IMR-90 (cell line): ENCODE measurements at regions not wholly inside any gene's neighbourhood (a gene's known extent, or its start where the extent isn't known, plus 50 kb on each side); places are given as distances from the start of the nearest gene placed in this dataset.

Source experiments
- ATAC-seq: fragments of 200-7000 bp; cut with Tn5 transposase; 2 replicates; pipeline ENCODE4 v1.9.1; 2020; ENCODE audit warnings: low read depth, mild to moderate bottlenecking, moderate library complexity
- BruUV-seq: library from RNA; stranded (reverse); fragments of 400-500 nt; replicated peaks from 2 replicates; lab custom pipeline; 2021; lab: Mats Ljungman, UMichigan
- CTCF ChIA-PET: fragments of 300-600 bp; formaldehyde crosslinking; extraction: SDS; loops from one replicate; lab custom pipeline; 2021; ENCODE audit warnings: antibody characterized with exemption; lab: Yijun Ruan, JAX
- POLR2A ChIA-PET: fragments of 300-600 bp; sonication (Branson Sonifier 250); formaldehyde crosslinking; loops from one replicate; lab custom pipeline; 2022; ENCODE audit warnings: antibody characterized with exemption; ENCODE audit not compliant: unreplicated experiment; lab: Charles Lee
- DNase-seq: peaks from one replicate; pipeline ENCODE4 v3.0.0; 2013
- H2AFZ ChIP-seq: replicated peaks from 2 replicates; pipeline ENCODE3; 2013; ENCODE audit warnings: low read length, mild to moderate bottlenecking; ENCODE audit not compliant: poor library complexity
- H2AK5ac ChIP-seq: 2 replicates; pipeline ENCODE4 v1.6.1; 2013; ENCODE audit warnings: low read depth, low read length, inconsistent platforms
- H2AK9ac ChIP-seq: replicated peaks from 2 replicates; pipeline ENCODE3; 2013; ENCODE audit warnings: mild to moderate bottlenecking, low read depth, low read length, moderate library complexity; ENCODE audit not compliant: poor library complexity
- H2BK120ac ChIP-seq: 2 replicates; pipeline ENCODE4 v1.6.1; 2013; ENCODE audit warnings: low read depth, low read length, inconsistent platforms
- H2BK15ac ChIP-seq: 3 replicates; pipeline ENCODE4 v1.6.1; 2013; ENCODE audit warnings: low read depth, low read length, inconsistent platforms
- H2BK20ac ChIP-seq: 2 replicates; pipeline ENCODE4 v1.6.1; 2013; ENCODE audit warnings: low read depth, mild to moderate bottlenecking, inconsistent platforms, low read length, moderate library complexity
- H2BK5ac ChIP-seq: 2 replicates; pipeline ENCODE4 v1.6.1; 2013; ENCODE audit warnings: mild to moderate bottlenecking, low read depth, low read length, inconsistent platforms; ENCODE audit not compliant: poor library complexity, severe bottlenecking
- H3K14ac ChIP-seq: replicated peaks from 2 replicates; pipeline ENCODE4 v1.6.1; 2013; ENCODE audit warnings: low read depth, low read length, inconsistent platforms
- H3K18ac ChIP-seq: 2 replicates; pipeline ENCODE4 v1.6.1; 2013; ENCODE audit warnings: low read depth, low read length, control low read depth
- H3K23ac ChIP-seq: 2 replicates; pipeline ENCODE4 v1.6.1; 2013; ENCODE audit warnings: low read depth, low read length, inconsistent platforms
- H3K27ac ChIP-seq: 2 replicates; pipeline ENCODE4 v1.5.1; 2013; ENCODE audit warnings: mild to moderate bottlenecking, control low read depth, low read length; ENCODE audit not compliant: insufficient read depth
- H3K27me3 ChIP-seq: 2 replicates; pipeline ENCODE4 v1.6.1; 2013; ENCODE audit warnings: low read length; ENCODE audit not compliant: control insufficient read depth, insufficient read depth
- H3K36me3 ChIP-seq: 2 replicates; pipeline ENCODE4 v1.6.1; 2013; ENCODE audit warnings: low read length, mixed read lengths; ENCODE audit not compliant: control insufficient read depth, insufficient read depth
- H3K4ac ChIP-seq: 2 replicates; pipeline ENCODE4 v1.6.1; 2013; ENCODE audit warnings: low read depth, low read length, inconsistent platforms
- H3K4me1 ChIP-seq: 2 replicates; pipeline ENCODE4 v1.6.1; 2013; ENCODE audit warnings: low read length, mixed read lengths; ENCODE audit not compliant: control insufficient read depth, insufficient read depth
- H3K4me2 ChIP-seq: 2 replicates; pipeline ENCODE4 v1.6.1; 2013; ENCODE audit warnings: low read depth, mild to moderate bottlenecking, control low read depth, low read length, moderate library complexity
- H3K4me3 ChIP-seq: 2 replicates; pipeline ENCODE4 v1.5.1; 2013; ENCODE audit warnings: low read depth, mild to moderate bottlenecking, control low read depth, low read length, moderate library complexity; ENCODE audit not compliant: insufficient read depth
- H3K56ac ChIP-seq: 2 replicates; pipeline ENCODE4 v1.6.1; 2013; ENCODE audit warnings: low read length, inconsistent platforms; ENCODE audit not compliant: insufficient read depth; ENCODE audit errors: extremely low read depth
- H3K79me1 ChIP-seq, 2 experiments: 2 replicates each; pipeline ENCODE4 v1.6.1; 2013; ENCODE audit warnings: low read length in 2 of 2, inconsistent platforms in 1 of 2, low read depth in 1 of 2
- H3K9ac ChIP-seq: 2 replicates; pipeline ENCODE4 v1.6.1; 2013; ENCODE audit warnings: low read depth, low read length, control low read depth
- H3K9me1 ChIP-seq: 2 replicates; pipeline ENCODE4 v1.6.1; 2013; ENCODE audit warnings: low read length, inconsistent platforms; ENCODE audit not compliant: insufficient read depth
- H3K9me3 ChIP-seq: 2 replicates; pipeline ENCODE4 v1.6.1; 2013; ENCODE audit warnings: low read length; ENCODE audit not compliant: control insufficient read depth, insufficient read depth
- H4K20me1 ChIP-seq: 2 replicates; pipeline ENCODE4 v1.6.1; 2013; ENCODE audit warnings: low read length, inconsistent platforms; ENCODE audit not compliant: insufficient read depth
- H4K5ac ChIP-seq: 2 replicates; pipeline ENCODE4 v1.6.1; 2013; ENCODE audit warnings: mild to moderate bottlenecking, low read depth, low read length, control low read depth
- H4K8ac ChIP-seq, 2 experiments: 2 replicates each; pipeline ENCODE4 v1.6.1; 2013; ENCODE audit warnings: low read depth in 2 of 2, low read length in 2 of 2, control low read depth in 1 of 2, inconsistent platforms in 1 of 2
- H4K91ac ChIP-seq: 2 replicates; pipeline ENCODE4 v1.6.1; 2013; ENCODE audit warnings: low read depth, low read length, inconsistent platforms; ENCODE audit not compliant: insufficient read depth
- CEBPB ChIP-seq: IDR thresholded peaks from 2 replicates; pipeline ENCODE4 v1.6.1; 2012; ENCODE audit warnings: low read depth, low read length, improper control_type of control experiment
- FOS ChIP-seq: fragments of 150-350 bp; IDR thresholded peaks from 2 replicates; pipeline ENCODE4 v1.6.1; 2016; ENCODE audit warnings: low read depth, low read length
- MAZ ChIP-seq: IDR thresholded peaks from 2 replicates; pipeline ENCODE4 v1.6.1; 2012; ENCODE audit warnings: low read depth, mild to moderate bottlenecking, low read length, improper control_type of control experiment, moderate library complexity, borderline replicate concordance
- MXI1 ChIP-seq: IDR thresholded peaks from 2 replicates; pipeline ENCODE4 v1.6.1; 2012; ENCODE audit warnings: low read depth, mild to moderate bottlenecking, low read length, moderate library complexity, borderline replicate concordance
- WGBS, 2 experiments: methylation state at CpG; one replicate each; pipeline versions ENCODE4 v1.1.5 to v1.1.7; 2013; ENCODE audit warnings: missing lambda C conversion rate in 2 of 2; ENCODE audit not compliant: insufficient read length in 1 of 2; ENCODE audit errors: extremely low coverage in 2 of 2; 5-methylcytosine and 5-hydroxymethylcytosine counted together
- dilution Hi-C: fragments of 300-500 bp; cut with HindIII; formaldehyde crosslinking; loops from one replicate; pipeline ENCODE4 v1.14.3; 2018; ENCODE audit warnings: low sequenced_read_pairs; ENCODE audit not compliant: unreplicated experiment
- in situ Hi-C: fragments of 300-500 bp; cut with MboI; formaldehyde crosslinking; loops from 3 replicates; pipeline ENCODE4 v1.14.3; 2019; ENCODE audit warnings: low sequenced_read_pairs, inconsistent platforms, mixed read lengths
- intact Hi-C: fragments of 100-400 bp; cut with micrococcal nuclease; formaldehyde crosslinking; loops from 2 replicates; pipeline ENCODE4 v1.10.0; 2022
- TF ChIP-seq, protein P1 (sequence below): conservative IDR thresholded peaks from 2 replicates; pipeline ENCODE4 v1.5.1; 2012; ENCODE audit warnings: mild to moderate bottlenecking, low read depth, low read length, improper control_type of control experiment

GRCh38 chr3:140758791-140759444, 81.1 kb downstream of the TRIM42 start:
- Histone ChIP-seq H4K20me1 (no peaks in the 10 kb centered on the region), H3K56ac (no peak overlapping the region), H3K9ac (no peak overlapping the region), H3K4ac (no peak overlapping the region), H3K4me2 (no peak overlapping the region), H2BK5ac (no peak overlapping the region), H3K14ac (no peak overlapping the region), H4K8ac (no peak overlapping the region), H3K27me3 (no peaks in the 10 kb centered on the region), H3K4me1 (no peaks in the 10 kb centered on the region), H3K4me3 (no peak overlapping the region), H3K36me3 (no peaks in the 10 kb centered on the region), H3K9me3 (no peaks in the 10 kb centered on the region), H2BK15ac (no peak overlapping the region), H4K5ac (no peak overlapping the region), H2AK9ac (no peak overlapping the region), H2BK20ac (no peak overlapping the region), H4K91ac (no peak overlapping the region), H3K27ac (no peak overlapping the region), H2AK5ac (no peak overlapping the region), H2AFZ (no peak overlapping the region), H3K23ac (no peak overlapping the region), H3K18ac (no peak overlapping the region), H3K9me1 (no peaks in the 10 kb centered on the region), H3K79me1 (no peaks in the 10 kb centered on the region), H2BK120ac (no peak overlapping the region)
- ChIA-PET POLR2A (no interaction called here), CTCF (no interaction called here)
- dilution Hi-C loops = no loop called here
- TF ChIP-seq MXI1 (no peak), CEBPB (no peak), FOS (no peak), MAZ (no peak)
- TF ChIP-seq, protein P1, sequence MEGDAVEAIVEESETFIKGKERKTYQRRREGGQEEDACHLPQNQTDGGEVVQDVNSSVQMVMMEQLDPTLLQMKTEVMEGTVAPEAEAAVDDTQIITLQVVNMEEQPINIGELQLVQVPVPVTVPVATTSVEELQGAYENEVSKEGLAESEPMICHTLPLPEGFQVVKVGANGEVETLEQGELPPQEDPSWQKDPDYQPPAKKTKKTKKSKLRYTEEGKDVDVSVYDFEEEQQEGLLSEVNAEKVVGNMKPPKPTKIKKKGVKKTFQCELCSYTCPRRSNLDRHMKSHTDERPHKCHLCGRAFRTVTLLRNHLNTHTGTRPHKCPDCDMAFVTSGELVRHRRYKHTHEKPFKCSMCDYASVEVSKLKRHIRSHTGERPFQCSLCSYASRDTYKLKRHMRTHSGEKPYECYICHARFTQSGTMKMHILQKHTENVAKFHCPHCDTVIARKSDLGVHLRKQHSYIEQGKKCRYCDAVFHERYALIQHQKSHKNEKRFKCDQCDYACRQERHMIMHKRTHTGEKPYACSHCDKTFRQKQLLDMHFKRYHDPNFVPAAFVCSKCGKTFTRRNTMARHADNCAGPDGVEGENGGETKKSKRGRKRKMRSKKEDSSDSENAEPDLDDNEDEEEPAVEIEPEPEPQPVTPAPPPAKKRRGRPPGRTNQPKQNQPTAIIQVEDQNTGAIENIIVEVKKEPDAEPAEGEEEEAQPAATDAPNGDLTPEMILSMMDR = no peak
- no TSS peak for BruUV-seq
- 30% methylated on average over 3 of the region's 7 CpGs; no CpG with 5 or more reads in 1 of the 2 experiments for WGBS, 2 experiments
- intact Hi-C loops = no loop called here
- ATAC-seq (no peak), DNase-seq (no peak)
- in situ Hi-C loops = no loop called here
